WTC11 (cell line): ENCODE measurements at regions not wholly inside any gene's neighbourhood (a gene's known extent, or its start where the extent isn't known, plus 50 kb on each side); places are given as distances from the start of the nearest gene placed in this dataset.

ENCODE experiments used
- ATAC-seq: fragments of 200-7000 bp; cut with Tn5 transposase; 2 replicates; pipeline ENCODE4 v1.10.0; 2021; ENCODE audit warnings: mild to moderate bottlenecking, moderate library complexity
- CTCF ChIA-PET: fragments of 300-600 bp; sonication (Branson Sonifier 250); formaldehyde crosslinking; loops from one replicate; lab custom pipeline; 2021; ENCODE audit warnings: antibody characterized with exemption; lab: Charles Lee
- POLR2A ChIA-PET: fragments of 350-600 bp; sonication (Branson Sonifier 250); formaldehyde crosslinking; loops from one replicate; lab custom pipeline; 2021; ENCODE audit warnings: antibody characterized with exemption; lab: Charles Lee
- DNase-seq: peaks from one replicate; pipeline ENCODE4 v3.0.0; 2021; ENCODE audit warnings: low spot score
- H3K27ac Mint-ChIP-seq: 2 replicates; pipeline ENCODE4 v1.8.0; 2021; ENCODE audit warnings: mixed read lengths
- H3K27me3 Mint-ChIP-seq: 2 replicates; pipeline ENCODE4 v1.8.0; 2021; ENCODE audit warnings: low read depth, mild to moderate bottlenecking, moderate library complexity, mixed read lengths
- H3K36me3 Mint-ChIP-seq: 2 replicates; pipeline ENCODE4 v1.8.0; 2021; ENCODE audit warnings: mixed read lengths
- H3K4me1 Mint-ChIP-seq: 2 replicates; pipeline ENCODE4 v1.8.0; 2022; ENCODE audit warnings: mixed read lengths
- H3K4me3 Mint-ChIP-seq: 2 replicates; pipeline ENCODE4 v1.8.0; 2021; ENCODE audit warnings: mild to moderate bottlenecking, moderate library complexity, mixed read lengths
- H3K9me3 Mint-ChIP-seq: 2 replicates; pipeline ENCODE4 v1.8.0; 2021; ENCODE audit warnings: mixed read lengths
- AR ChIP-seq: fragments of 250-450 bp; sonication (Bioruptor Pico); IDR thresholded peaks from 2 replicates; pipeline ENCODE4 v1.9.0; 2021; ENCODE audit warnings: mild to moderate bottlenecking
- ATF3 ChIP-seq: sonication (generic); formaldehyde crosslinking; conservative IDR thresholded peaks from 2 replicates; pipeline ENCODE4 v1.8.1; 2022; ENCODE audit warnings: mild to moderate bottlenecking, missing genetic modification reagents
- ATF6 ChIP-seq: sonication (generic); formaldehyde crosslinking; IDR thresholded peaks from 2 replicates; pipeline ENCODE4 v1.8.1; 2023; ENCODE audit warnings: mild to moderate bottlenecking, missing genetic modification reagents
- CDX4 ChIP-seq: fragments of 250-450 bp; sonication (Bioruptor Pico); IDR thresholded peaks from 2 replicates; pipeline ENCODE4 v1.9.0; 2021; ENCODE audit warnings: moderate library complexity, mild to moderate bottlenecking, inconsistent platforms, borderline replicate concordance
- E2F1 ChIP-seq: sonication (generic); formaldehyde crosslinking; IDR thresholded peaks from 2 replicates; pipeline ENCODE4 v1.8.0; 2022; ENCODE audit warnings: mild to moderate bottlenecking, missing genetic modification reagents
- EMX1 ChIP-seq: fragments of 250-450 bp; sonication (Bioruptor Pico); IDR thresholded peaks from 2 replicates; pipeline ENCODE4 v1.8.0; 2021; ENCODE audit warnings: mild to moderate bottlenecking
- FOXK1 ChIP-seq: sonication (generic); formaldehyde crosslinking; IDR thresholded peaks from 2 replicates; pipeline ENCODE4 v1.8.0; 2022; ENCODE audit warnings: mild to moderate bottlenecking, moderate library complexity, missing genetic modification reagents
- KAT7 ChIP-seq: sonication (generic); formaldehyde crosslinking; IDR thresholded peaks from 2 replicates; pipeline ENCODE4 v1.8.1; 2023; ENCODE audit warnings: missing genetic modification reagents, mild to moderate bottlenecking, borderline replicate concordance
- MYBL2 ChIP-seq: sonication (generic); formaldehyde crosslinking; IDR thresholded peaks from 2 replicates; pipeline ENCODE4 v1.8.1; 2023; ENCODE audit warnings: mild to moderate bottlenecking, moderate library complexity, missing genetic modification reagents
- NFE2L1 ChIP-seq: sonication (generic); formaldehyde crosslinking; IDR thresholded peaks from 2 replicates; pipeline ENCODE4 v1.8.1; 2023; ENCODE audit warnings: missing genetic modification reagents
- PRDM15 ChIP-seq: sonication (generic); formaldehyde crosslinking; IDR thresholded peaks from 2 replicates; pipeline ENCODE4 v1.8.0; 2022; ENCODE audit warnings: missing genetic modification reagents
- PRRX2 ChIP-seq: fragments of 250-450 bp; sonication (Bioruptor Pico); IDR thresholded peaks from 2 replicates; pipeline ENCODE4 v1.8.0; 2021; ENCODE audit warnings: mild to moderate bottlenecking
- RELA ChIP-seq: sonication (generic); formaldehyde crosslinking; IDR thresholded peaks from 2 replicates; pipeline ENCODE4 v1.8.1; 2022; ENCODE audit warnings: missing genetic modification reagents, mild to moderate bottlenecking, borderline replicate concordance
- SMAD3 ChIP-seq: sonication (generic); formaldehyde crosslinking; IDR thresholded peaks from 2 replicates; pipeline ENCODE4 v1.8.0; 2022; ENCODE audit warnings: missing genetic modification reagents, mild to moderate bottlenecking, borderline replicate concordance
- SMAD4 ChIP-seq: sonication (generic); formaldehyde crosslinking; IDR thresholded peaks from 2 replicates; pipeline ENCODE4 v1.8.0; 2022; ENCODE audit warnings: mild to moderate bottlenecking, missing genetic modification reagents
- ZNF138 ChIP-seq: sonication (generic); formaldehyde crosslinking; conservative IDR thresholded peaks from 2 replicates; pipeline ENCODE4 v1.8.1; 2022; ENCODE audit warnings: mild to moderate bottlenecking, moderate library complexity, missing genetic modification reagents
- ZNF232 ChIP-seq: sonication (generic); formaldehyde crosslinking; IDR thresholded peaks from 2 replicates; pipeline ENCODE4 v1.8.0; 2022; ENCODE audit warnings: mild to moderate bottlenecking, missing genetic modification reagents
- ZNF281 ChIP-seq: sonication (generic); formaldehyde crosslinking; IDR thresholded peaks from 2 replicates; pipeline ENCODE4 v1.8.0; 2023; ENCODE audit warnings: mild to moderate bottlenecking, missing genetic modification reagents

- DNase-seq, result no peak
- ChIA-PET CTCF (no interaction called here), POLR2A (no interaction called here)
- Mint-ChIP-seq H3K27ac (no peak overlapping the region), H3K36me3 (peaks cover 10% of the 10 kb centered on the region; the same call in 1 of the 2 replicates), H3K27me3 (no peaks in the 10 kb centered on the region), H3K9me3 (peaks cover 28% of the 10 kb centered on the region), H3K4me3 (no peak overlapping the region), H3K4me1 (no peaks in the 10 kb centered on the region)
- TF ChIP-seq FOXK1 (CRISPR knock-in tag) (no peak), ZNF232 (no peak), ZNF138 (no peak), AR (CRISPR knock-in tag) (no peak), MYBL2 (CRISPR knock-in tag) (no peak), SMAD3 (CRISPR knock-in tag) (no peak), NFE2L1 (CRISPR knock-in tag) (no peak), ZNF281 (no peak), KAT7 (no peak), PRRX2 (CRISPR knock-in tag) (no peak), RELA (CRISPR knock-in tag) (no peak), EMX1 (CRISPR knock-in tag) (no peak), SMAD4 (CRISPR knock-in tag) (no peak), ATF6 (CRISPR knock-in tag) (no peak), PRDM15 (CRISPR knock-in tag) (no peak), CDX4 (CRISPR knock-in tag) (no peak), E2F1 (no peak), ATF3 (CRISPR knock-in tag) (no peak)
- no peak for ATAC-seq
Observed at GRCh38 chr2:41580806-41581205, 467.0 kb upstream of the PKDCC start.
